ENCODE measurements at regions not wholly inside any gene's neighbourhood (a gene's known extent, or its start where the extent isn't known, plus 50 kb on each side); places are given as distances from the start of the nearest gene placed in this dataset.

DNA sequence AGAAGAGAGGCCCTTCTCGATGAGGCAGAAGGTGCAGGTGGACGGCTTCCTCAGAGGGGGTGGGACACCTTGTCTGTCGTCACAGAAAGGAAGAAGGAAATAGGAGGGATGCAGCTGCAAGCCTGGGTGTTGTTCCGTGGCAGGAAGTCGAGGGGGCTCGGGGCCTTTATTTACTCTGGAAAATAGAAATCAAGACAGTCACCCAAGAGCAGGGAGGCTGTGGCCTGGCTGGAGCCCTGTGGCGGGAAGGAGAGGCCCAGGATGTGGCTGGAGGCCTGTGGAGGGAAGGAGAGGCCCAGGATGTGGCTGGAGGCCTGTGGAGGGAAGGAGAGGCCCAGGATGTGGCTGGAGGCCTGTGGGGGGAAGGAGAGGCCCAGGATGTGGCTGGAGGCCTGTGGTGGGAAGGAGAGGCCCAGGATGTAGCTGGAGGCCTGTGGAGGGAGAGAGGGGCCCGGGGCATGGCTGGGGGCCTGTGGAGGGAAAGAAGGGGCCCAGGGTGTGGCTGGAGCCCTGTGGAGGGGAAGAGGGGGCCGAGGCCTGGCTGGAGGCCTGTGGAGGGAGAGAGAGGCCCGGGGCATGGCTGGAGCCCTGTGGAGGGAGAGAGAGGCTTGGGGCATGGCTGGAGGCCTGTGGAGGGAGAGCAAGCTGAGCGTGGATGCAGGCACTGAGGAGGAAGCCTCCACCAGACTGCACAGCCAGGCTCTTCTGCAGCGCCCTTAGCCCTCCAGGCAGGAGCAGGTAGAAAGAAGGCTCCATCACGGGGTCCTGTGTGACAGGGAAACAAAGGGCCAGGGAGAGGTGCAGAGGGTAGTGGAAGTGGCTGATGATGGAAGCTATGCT lies 97.3 kb upstream of the SFMBT2 start:
- no peak overlapping the region for H3K4me3 ChIP-seq
- H3K4me1 ChIP-seq (ENCODE audit: low read depth): no peaks in the 10 kb centered on the region
- H3K36me3 ChIP-seq (ENCODE audit: low read depth): no peaks in the 10 kb centered on the region
- TF ChIP-seq, protein P1, sequence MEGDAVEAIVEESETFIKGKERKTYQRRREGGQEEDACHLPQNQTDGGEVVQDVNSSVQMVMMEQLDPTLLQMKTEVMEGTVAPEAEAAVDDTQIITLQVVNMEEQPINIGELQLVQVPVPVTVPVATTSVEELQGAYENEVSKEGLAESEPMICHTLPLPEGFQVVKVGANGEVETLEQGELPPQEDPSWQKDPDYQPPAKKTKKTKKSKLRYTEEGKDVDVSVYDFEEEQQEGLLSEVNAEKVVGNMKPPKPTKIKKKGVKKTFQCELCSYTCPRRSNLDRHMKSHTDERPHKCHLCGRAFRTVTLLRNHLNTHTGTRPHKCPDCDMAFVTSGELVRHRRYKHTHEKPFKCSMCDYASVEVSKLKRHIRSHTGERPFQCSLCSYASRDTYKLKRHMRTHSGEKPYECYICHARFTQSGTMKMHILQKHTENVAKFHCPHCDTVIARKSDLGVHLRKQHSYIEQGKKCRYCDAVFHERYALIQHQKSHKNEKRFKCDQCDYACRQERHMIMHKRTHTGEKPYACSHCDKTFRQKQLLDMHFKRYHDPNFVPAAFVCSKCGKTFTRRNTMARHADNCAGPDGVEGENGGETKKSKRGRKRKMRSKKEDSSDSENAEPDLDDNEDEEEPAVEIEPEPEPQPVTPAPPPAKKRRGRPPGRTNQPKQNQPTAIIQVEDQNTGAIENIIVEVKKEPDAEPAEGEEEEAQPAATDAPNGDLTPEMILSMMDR (IDR thresholded peaks at IDR 0.05): no peak
- DNase-seq (peak; percentile 7 to 63 (median 55)), ATAC-seq (peak; percentile 45)
- H3K9me3 ChIP-seq: no peaks in the 10 kb centered on the region
- intact Hi-C loops (cut with DNase I, micrococcal nuclease): no loop called here

DNA sequence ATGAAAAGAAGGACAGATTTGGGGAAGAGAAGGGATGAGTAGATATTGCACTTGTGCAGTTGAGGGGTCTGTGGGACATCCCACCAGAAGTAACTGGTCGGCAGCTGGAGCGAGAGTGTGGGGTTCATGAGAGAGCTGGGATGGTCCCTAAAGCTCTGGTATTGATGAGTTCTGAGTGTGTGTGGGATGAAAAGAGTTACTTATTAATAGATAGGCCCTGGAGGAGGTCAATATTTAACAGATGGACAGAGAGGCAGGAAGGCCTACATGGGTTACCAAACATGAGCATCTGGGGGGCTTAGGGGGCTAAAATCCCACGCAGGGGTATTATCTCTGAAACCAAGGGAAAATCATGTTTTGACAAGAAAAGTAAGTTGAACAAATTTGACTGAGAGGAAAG lies 95.7 kb upstream of the SFMBT2 start:
- TF ChIP-seq, protein P1 (IDR thresholded peaks at IDR 0.05): no peak

DNA sequence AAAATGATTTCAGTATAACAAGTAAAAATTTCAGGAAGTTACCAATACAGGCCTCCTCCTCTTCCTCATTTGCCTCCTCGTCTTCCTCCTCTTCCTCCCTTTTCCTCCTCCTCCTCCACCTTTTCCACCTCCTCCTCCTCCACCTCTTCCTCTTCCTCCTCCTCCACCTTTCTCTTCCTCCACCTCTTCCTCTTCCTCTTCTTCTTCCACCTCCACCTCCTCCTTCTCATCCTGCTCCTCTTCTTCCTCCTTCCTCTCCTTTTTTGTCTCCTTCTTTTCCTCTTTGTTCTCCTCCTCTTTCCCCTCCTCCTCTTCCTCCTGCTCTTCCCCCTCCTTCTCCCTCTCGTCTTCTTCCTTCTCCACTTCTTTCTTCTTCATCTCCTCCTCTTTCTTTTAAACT lies 94.4 kb upstream of the SFMBT2 start:
- no peak for ATAC-seq
- intact Hi-C loops (cut with DNase I, micrococcal nuclease): no loop called here
- no peak overlapping the region for H3K4me3 ChIP-seq
- no peak for DNase-seq
- no peaks in the 10 kb centered on the region for H3K36me3 ChIP-seq (ENCODE audit: low read depth)
- TF ChIP-seq, protein P1 (IDR thresholded peaks at IDR 0.05): no peak
- no peaks in the 10 kb centered on the region for H3K4me1 ChIP-seq (ENCODE audit: low read depth)
- no peaks in the 10 kb centered on the region for H3K9me3 ChIP-seq

More for the DNA sequence above, 95.7 kb upstream of the SFMBT2 start:
- H3K36me3 ChIP-seq (ENCODE audit: low read depth): no peaks in the 10 kb centered on the region
- no peaks in the 10 kb centered on the region for H3K4me1 ChIP-seq (ENCODE audit: low read depth)
- DNase-seq (no peak), ATAC-seq (no peak)
- no peak overlapping the region for H3K4me3 ChIP-seq
- intact Hi-C loops (cut with DNase I, micrococcal nuclease): no loop called here
- H3K9me3 ChIP-seq: no peaks in the 10 kb centered on the region

DNA sequence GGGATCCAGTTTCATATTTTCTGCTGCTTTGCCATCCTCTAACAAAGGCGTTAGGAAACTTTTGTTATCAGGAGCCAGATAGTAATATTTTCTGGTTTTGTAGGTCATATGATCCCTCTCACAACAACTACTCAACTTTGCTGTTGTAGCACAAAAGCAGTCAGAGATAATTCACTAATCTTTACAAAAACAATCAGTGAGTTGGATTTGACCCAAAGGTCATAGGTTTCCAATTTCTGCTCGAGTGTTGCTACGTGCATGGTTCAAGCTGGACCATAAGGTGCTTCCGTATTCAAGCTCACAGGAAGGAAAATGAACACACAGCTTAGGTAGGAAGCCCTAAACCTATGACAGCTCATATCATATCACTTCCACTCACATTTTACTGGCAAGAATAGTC lies 92.4 kb upstream of the SFMBT2 start:
- TF ChIP-seq, protein P1 (IDR thresholded peaks at IDR 0.05): no peak
- ATAC-seq: no peak
- DNase-seq: no peak
- H3K4me1 ChIP-seq (ENCODE audit: low read depth): no peaks in the 10 kb centered on the region
- no peak overlapping the region for H3K4me3 ChIP-seq
- no peaks in the 10 kb centered on the region for H3K9me3 ChIP-seq
- H3K36me3 ChIP-seq (ENCODE audit: low read depth): no peaks in the 10 kb centered on the region
- intact Hi-C loops (cut with DNase I, micrococcal nuclease): no loop called here

DNA sequence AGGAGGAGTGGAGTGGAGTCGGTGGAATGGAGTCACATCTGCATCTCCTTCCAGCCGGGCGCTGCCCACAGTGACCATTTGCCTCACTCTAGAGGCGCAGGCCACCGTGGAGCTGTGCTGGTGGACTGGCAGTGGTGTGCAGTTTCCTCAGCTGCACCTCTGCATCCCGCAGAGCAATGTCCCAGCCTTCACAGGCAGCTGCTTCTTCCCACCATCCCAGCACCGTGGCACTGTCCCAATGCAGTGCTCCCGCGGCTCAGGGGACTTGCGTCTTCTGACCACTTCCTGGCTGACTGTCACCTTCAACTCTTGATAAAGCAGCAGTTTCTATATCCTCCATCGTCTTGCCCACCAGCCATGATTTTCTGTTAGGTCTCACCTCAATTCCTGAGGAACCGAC lies 90.3 kb upstream of the SFMBT2 start:
- TF ChIP-seq, protein P1 (IDR thresholded peaks at IDR 0.05): no peak
- Histone ChIP-seq H3K4me1 (ENCODE audit: low read depth) (no peaks in the 10 kb centered on the region), H3K9me3 (no peaks in the 10 kb centered on the region), H3K36me3 (ENCODE audit: low read depth) (no peaks in the 10 kb centered on the region), H3K4me3 (no peak overlapping the region)
- DNase-seq: no peak
- peak; percentile 15 for ATAC-seq
- intact Hi-C loops (cut with DNase I, micrococcal nuclease): no loop called here
